Smooth muscle cell (in vitro differentiated cells): ENCODE measurements at regions not wholly inside any gene's neighbourhood (a gene's known extent, or its start where the extent isn't known, plus 50 kb on each side); places are given as distances from the start of the nearest gene placed in this dataset.

Source experiments
- DNase-seq: peaks from one replicate; lab custom pipeline; 2025; ENCODE audit not compliant: unreplicated experiment; lab: John Stamatoyannopoulos, UW
- H2AFZ ChIP-seq: fragments of 200-600 bp; sonication (generic); 2 replicates; pipeline ENCODE4 v1.6.0; 2016; ENCODE audit warnings: antibody characterized with exemption, low read depth, mild to moderate bottlenecking
- H3F3A ChIP-seq: fragments of 200-600 bp; sonication (generic); 2 replicates; pipeline ENCODE4 v1.6.0; 2017; ENCODE audit warnings: antibody characterized with exemption, low read depth
- H3K27ac ChIP-seq: fragments of 200-600 bp; sonication (generic); 2 replicates; pipeline ENCODE4 v1.5.1; 2016; ENCODE audit warnings: low read depth, mild to moderate bottlenecking
- H3K27me3 ChIP-seq: fragments of 200-600 bp; sonication (generic); 2 replicates; pipeline ENCODE4 v1.6.1; 2016; ENCODE audit warnings: low read depth, mild to moderate bottlenecking
- H3K36me3 ChIP-seq: fragments of 200-600 bp; sonication (generic); 2 replicates; pipeline ENCODE4 v1.5.1; 2016; ENCODE audit warnings: low read depth
- H3K4me1 ChIP-seq: fragments of 200-600 bp; sonication (generic); 2 replicates; pipeline ENCODE4 v1.5.1; 2016; ENCODE audit warnings: low read depth
- H3K4me2 ChIP-seq: fragments of 200-600 bp; sonication (generic); 2 replicates; pipeline ENCODE4 v1.6.0; 2016; ENCODE audit warnings: mild to moderate bottlenecking
- H3K4me3 ChIP-seq: fragments of 200-600 bp; sonication (generic); 2 replicates; pipeline ENCODE4 v1.5.1; 2016; ENCODE audit warnings: mild to moderate bottlenecking
- H3K79me2 ChIP-seq: fragments of 200-600 bp; sonication (generic); 2 replicates; pipeline ENCODE4 v1.6.0; 2016; ENCODE audit warnings: low read depth, mild to moderate bottlenecking
- H3K9ac ChIP-seq: fragments of 200-600 bp; sonication (generic); 2 replicates; pipeline ENCODE4 v1.6.0; 2016; ENCODE audit warnings: low read depth
- H3K9me3 ChIP-seq: fragments of 200-600 bp; sonication (generic); replicated peaks from 2 replicates; pipeline ENCODE4 v1.5.1; 2016; ENCODE audit warnings: low read depth
- H4K20me1 ChIP-seq: fragments of 200-600 bp; sonication (generic); 2 replicates; pipeline ENCODE4 v1.6.0; 2016; ENCODE audit warnings: low read depth
- WGBS: methylation state at CpG from one replicate; pipeline ENCODE4 v1.1.7; 2016; ENCODE audit warnings: low lambda C conversion rate; 5-methylcytosine and 5-hydroxymethylcytosine counted together
- TF ChIP-seq, protein P1 (sequence below): fragments of 200-600 bp; sonication (generic); IDR thresholded peaks from 2 replicates; pipeline ENCODE4 v1.5.1; 2017; ENCODE audit warnings: borderline replicate concordance, mild to moderate bottlenecking, antibody characterized with exemption; ENCODE audit not compliant: insufficient read depth, poor library complexity, severe bottlenecking

DNA sequence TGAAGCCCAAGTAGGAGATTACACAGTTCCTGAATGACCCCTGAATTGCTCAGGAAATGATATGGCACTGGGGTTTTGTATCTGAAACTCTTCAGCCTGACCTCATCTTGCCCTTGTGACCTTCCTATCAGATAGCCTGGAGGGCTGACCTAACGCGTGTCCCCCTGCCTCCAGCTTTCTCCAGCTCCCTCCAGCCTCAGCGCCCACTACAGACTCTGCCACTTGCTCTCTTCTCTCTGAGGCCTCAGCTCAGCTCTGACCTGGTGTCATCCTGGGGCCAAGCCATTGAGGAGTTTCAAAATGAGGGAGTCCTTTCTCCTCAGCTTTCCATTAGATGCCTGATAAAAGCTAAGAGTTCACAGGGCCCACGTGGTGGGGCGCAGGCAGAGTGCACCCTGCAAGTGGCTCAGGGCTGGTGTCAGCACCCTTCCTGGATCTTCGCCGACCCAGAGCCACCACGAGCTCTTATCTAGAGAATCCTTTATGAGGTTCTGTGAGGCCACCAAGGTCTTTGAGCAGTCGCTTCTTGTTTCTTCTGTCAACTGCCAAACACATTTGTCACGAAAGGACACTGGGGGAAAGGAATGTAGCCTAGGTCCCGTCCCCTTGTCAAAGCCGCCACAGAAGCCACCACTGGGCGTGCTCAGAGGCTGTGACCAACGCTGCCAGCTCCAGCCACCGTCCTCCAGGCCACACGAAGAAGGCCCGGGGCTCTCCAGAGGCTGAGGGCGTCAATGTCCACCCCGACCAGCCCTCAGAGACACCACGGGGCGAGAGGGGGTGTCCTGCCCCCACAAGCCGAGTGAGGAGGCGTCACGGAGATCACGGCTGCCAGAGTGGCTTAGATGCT, 131.3 kb upstream of the GPC1 start:
- Histone ChIP-seq H3K79me2 (no peaks in the 10 kb centered on the region), H3K27me3 (no peaks in the 10 kb centered on the region), H3F3A (no peaks in the 10 kb centered on the region), H2AFZ (no peak overlapping the region), H3K9me3 (no peaks in the 10 kb centered on the region), H3K4me3 (no peak overlapping the region), H4K20me1 (no peaks in the 10 kb centered on the region), H3K27ac (no peak overlapping the region), H3K4me2 (no peak overlapping the region), H3K36me3 (no peaks in the 10 kb centered on the region), H3K9ac (no peak overlapping the region), H3K4me1 (no peaks in the 10 kb centered on the region)
- TF ChIP-seq, protein P1, sequence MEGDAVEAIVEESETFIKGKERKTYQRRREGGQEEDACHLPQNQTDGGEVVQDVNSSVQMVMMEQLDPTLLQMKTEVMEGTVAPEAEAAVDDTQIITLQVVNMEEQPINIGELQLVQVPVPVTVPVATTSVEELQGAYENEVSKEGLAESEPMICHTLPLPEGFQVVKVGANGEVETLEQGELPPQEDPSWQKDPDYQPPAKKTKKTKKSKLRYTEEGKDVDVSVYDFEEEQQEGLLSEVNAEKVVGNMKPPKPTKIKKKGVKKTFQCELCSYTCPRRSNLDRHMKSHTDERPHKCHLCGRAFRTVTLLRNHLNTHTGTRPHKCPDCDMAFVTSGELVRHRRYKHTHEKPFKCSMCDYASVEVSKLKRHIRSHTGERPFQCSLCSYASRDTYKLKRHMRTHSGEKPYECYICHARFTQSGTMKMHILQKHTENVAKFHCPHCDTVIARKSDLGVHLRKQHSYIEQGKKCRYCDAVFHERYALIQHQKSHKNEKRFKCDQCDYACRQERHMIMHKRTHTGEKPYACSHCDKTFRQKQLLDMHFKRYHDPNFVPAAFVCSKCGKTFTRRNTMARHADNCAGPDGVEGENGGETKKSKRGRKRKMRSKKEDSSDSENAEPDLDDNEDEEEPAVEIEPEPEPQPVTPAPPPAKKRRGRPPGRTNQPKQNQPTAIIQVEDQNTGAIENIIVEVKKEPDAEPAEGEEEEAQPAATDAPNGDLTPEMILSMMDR: no peak
- no peak for DNase-seq
- WGBS: 91% methylated on average over 25 of the region's 25 CpGs

DNA sequence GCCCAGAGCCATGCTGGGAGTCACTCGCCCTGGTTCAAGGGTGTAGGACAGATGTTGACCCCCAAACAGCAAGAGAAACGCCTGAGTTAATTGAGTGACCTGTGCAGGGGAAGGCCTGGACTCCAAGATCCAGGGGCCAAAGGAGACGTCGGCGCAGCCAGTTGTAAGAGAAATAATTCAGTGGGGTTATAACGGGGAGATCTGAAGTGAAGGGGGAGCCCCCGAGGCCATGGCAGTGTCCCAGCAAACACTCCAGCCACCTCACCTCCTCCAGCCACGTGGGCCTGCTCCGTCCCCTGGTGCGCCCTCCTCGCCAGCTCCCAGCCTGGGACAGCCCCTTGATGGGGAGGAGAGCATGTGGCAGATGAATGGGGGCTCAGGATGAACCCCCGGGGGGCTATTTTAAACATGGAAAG, 130.7 kb upstream of the GPC1 start:
- H3K4me1 ChIP-seq: no peaks in the 10 kb centered on the region
- no peaks in the 10 kb centered on the region for H3F3A ChIP-seq
- TF ChIP-seq, protein P1: no peak
- no peak overlapping the region for H3K4me3 ChIP-seq
- H3K9ac ChIP-seq: no peak overlapping the region
- H3K27me3 ChIP-seq: no peaks in the 10 kb centered on the region
- no peak overlapping the region for H2AFZ ChIP-seq
- no peak overlapping the region for H3K4me2 ChIP-seq
- no peak overlapping the region for H3K27ac ChIP-seq
- H3K79me2 ChIP-seq: no peaks in the 10 kb centered on the region
- DNase-seq: no peak
- no peaks in the 10 kb centered on the region for H3K36me3 ChIP-seq
- WGBS: 90% methylated on average over 12 of the region's 12 CpGs
- no peaks in the 10 kb centered on the region for H4K20me1 ChIP-seq
- no peaks in the 10 kb centered on the region for H3K9me3 ChIP-seq

DNA sequence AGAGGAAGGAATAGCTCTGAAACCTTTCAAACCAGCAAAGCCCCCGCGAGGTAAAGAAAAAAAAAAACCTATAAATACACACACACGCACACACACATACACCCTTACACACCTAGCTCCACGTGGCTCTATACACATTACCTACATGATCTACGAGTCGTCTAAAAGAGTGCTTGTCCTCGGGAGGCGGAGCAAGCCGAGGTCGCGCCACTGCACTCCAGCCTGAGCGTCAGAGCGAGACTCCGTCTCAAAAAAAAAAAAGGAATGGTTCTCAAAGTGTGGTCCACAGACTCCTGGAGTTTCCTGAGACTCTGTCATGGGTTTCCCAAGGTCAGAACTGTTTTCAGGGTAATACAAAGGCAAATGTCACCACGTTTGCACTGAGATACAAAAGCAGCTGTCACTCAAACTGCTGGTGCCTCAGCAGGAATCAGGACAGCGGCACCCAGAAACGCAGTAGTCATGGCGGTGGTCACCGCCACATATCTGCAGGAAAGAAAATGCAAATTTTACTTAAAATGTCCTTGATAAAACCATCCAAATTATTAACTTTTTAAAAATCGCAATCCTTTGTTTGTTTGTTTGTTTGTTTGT, 130.0 kb upstream of the GPC1 start:
- H3K9ac ChIP-seq: no peak overlapping the region
- no peak overlapping the region for H3K4me3 ChIP-seq
- 81% methylated on average over 20 of the region's 20 CpGs for WGBS
- H3K4me1 ChIP-seq: no peaks in the 10 kb centered on the region
- no peaks in the 10 kb centered on the region for H3F3A ChIP-seq
- no peak overlapping the region for H3K27ac ChIP-seq
- no peaks in the 10 kb centered on the region for H4K20me1 ChIP-seq
- H3K9me3 ChIP-seq: no peaks in the 10 kb centered on the region
- TF ChIP-seq, protein P1: no peak
- H3K36me3 ChIP-seq: no peaks in the 10 kb centered on the region
- H3K4me2 ChIP-seq: no peak overlapping the region
- H2AFZ ChIP-seq: no peak overlapping the region
- H3K27me3 ChIP-seq: no peaks in the 10 kb centered on the region
- no peaks in the 10 kb centered on the region for H3K79me2 ChIP-seq
- no peak for DNase-seq
